NCI-H146 treated with DMSO at 0.1 percent for 48 hours (cell line): ENCODE measurements at regions not wholly inside any gene's neighbourhood (a gene's known extent, or its start where the extent isn't known, plus 50 kb on each side); places are given as distances from the start of the nearest gene placed in this dataset.

Source experiments
- DNase-seq: peaks from one replicate; lab custom pipeline; 2025; ENCODE audit not compliant: unreplicated experiment; lab: John Stamatoyannopoulos, UW

GRCh38 chr3:14590569-14590968, 50.4 kb upstream of the GRIP2 start:
- no peak for DNase-seq

GRCh38 chr3:14592390-14592789, 52.2 kb upstream of the GRIP2 start:
- no peak for DNase-seq

GRCh38 chr3:14592836-14593235, 52.7 kb upstream of the GRIP2 start:
- no peak for DNase-seq

GRCh38 chr3:14594234-14594633, 54.1 kb upstream of the GRIP2 start:
- DNase-seq: no peak

GRCh38 chr3:14595561-14595960, 55.4 kb upstream of the GRIP2 start:
- no peak for DNase-seq

GRCh38 chr3:14597266-14597665, 54.3 kb upstream of the CCDC174 start:
- no peak for DNase-seq

GRCh38 chr3:14598143-14598569, 53.4 kb upstream of the CCDC174 start:
- DNase-seq: peak; percentile 54

GRCh38 chr3:14599488-14599887, 52.1 kb upstream of the CCDC174 start:
- no peak for DNase-seq

- no peak for DNase-seq
Observed at GRCh38 chr3:14600075-14600474, 51.5 kb upstream of the CCDC174 start.

- DNase-seq: no peak
Observed at GRCh38 chr3:14600856-14601610, 50.5 kb upstream of the CCDC174 start.

GRCh38 chr3:14601692-14602005, 49.9 kb upstream of the CCDC174 start:
- DNase-seq: no peak
